Cardiac muscle cell (in vitro differentiated cells and primary cell): ENCODE measurements at regions not wholly inside any gene's neighbourhood (a gene's known extent, or its start where the extent isn't known, plus 50 kb on each side); places are given as distances from the start of the nearest gene placed in this dataset.

Experiments
- DNase-seq, 2 donors: peaks; one replicate each; pipeline versions ENCODE4 v3.0.0 to v3.0.0-alpha.2; 2010 to 2017; ENCODE audit warnings: low read depth in 1 of 2, low spot score in 1 of 2
- H3K27ac ChIP-seq: fragments of 200-600 bp; sonication (generic); 2 replicates; pipeline ENCODE4 v1.5.1; 2016
- H3K27me3 ChIP-seq: fragments of 200-600 bp; sonication (generic); 2 replicates; pipeline ENCODE4 v1.6.0; 2016; ENCODE audit warnings: control low read depth
- H3K36me3 ChIP-seq: fragments of 200-600 bp; sonication (generic); 2 replicates; pipeline ENCODE4 v1.5.1; 2016; ENCODE audit warnings: control low read depth
- H3K4me1 ChIP-seq: fragments of 200-600 bp; sonication (generic); 2 replicates; pipeline ENCODE4 v1.8.1; 2017; ENCODE audit warnings: low read depth, mild to moderate bottlenecking, mixed run types
- H3K4me3 ChIP-seq: fragments of 200-600 bp; sonication (generic); 2 replicates; pipeline ENCODE4 v1.5.1; 2016; ENCODE audit warnings: mild to moderate bottlenecking
- H3K9me3 ChIP-seq: fragments of 200-600 bp; sonication (generic); 2 replicates; pipeline ENCODE4 v1.5.1; 2017; ENCODE audit warnings: low read depth, mild to moderate bottlenecking, control low read depth
- CTCF ChIP-seq: IDR thresholded peaks from 2 replicates; pipeline ENCODE4 v1.5.1; 2012; ENCODE audit warnings: low read depth, mild to moderate bottlenecking, low read length

GRCh38 chr20:34181484-34181883 is 59.7 kb upstream of the ASIP start:
- no peaks in the 10 kb centered on the region for H3K36me3 ChIP-seq
- no peaks in the 10 kb centered on the region for H3K27me3 ChIP-seq
- peaks cover 8% of the 10 kb centered on the region for H3K4me1 ChIP-seq
- no peaks in the 10 kb centered on the region for H3K9me3 ChIP-seq
- DNase-seq: no peak
- TF ChIP-seq CTCF: no peak
- no peak overlapping the region for H3K27ac ChIP-seq
- no peak overlapping the region for H3K4me3 ChIP-seq

- H3K27ac ChIP-seq: no peak overlapping the region
- peaks cover 16% of the 10 kb centered on the region for H3K4me1 ChIP-seq
- H3K9me3 ChIP-seq: no peaks in the 10 kb centered on the region
- no peaks in the 10 kb centered on the region for H3K36me3 ChIP-seq
- H3K4me3 ChIP-seq: no peak overlapping the region
- peak in 1 of 2 donors; percentile 6 for DNase-seq
- H3K27me3 ChIP-seq: no peaks in the 10 kb centered on the region
- no peak for TF ChIP-seq CTCF
These were observed 55.2 kb upstream of the ASIP start for GRCh38 chr20:34185766-34186620.

GRCh38 chr20:34189572-34190163 is 51.6 kb upstream of the ASIP start:
- no peak overlapping the region for H3K4me3 ChIP-seq
- no peaks in the 10 kb centered on the region for H3K27me3 ChIP-seq
- H3K4me1 ChIP-seq: peaks cover 34% of the 10 kb centered on the region
- no peak for TF ChIP-seq CTCF
- H3K36me3 ChIP-seq: no peaks in the 10 kb centered on the region
- no peak for DNase-seq
- no peaks in the 10 kb centered on the region for H3K9me3 ChIP-seq
- H3K27ac ChIP-seq: no peak overlapping the region

GRCh38 chr20:34190262-34190661 is 51.0 kb upstream of the ASIP start:
- no peak for DNase-seq
- H3K9me3 ChIP-seq: no peaks in the 10 kb centered on the region
- no peak for TF ChIP-seq CTCF
- H3K27ac ChIP-seq: no peak overlapping the region
- no peak overlapping the region for H3K4me3 ChIP-seq
- peaks cover 40% of the 10 kb centered on the region for H3K4me1 ChIP-seq
- H3K36me3 ChIP-seq: no peaks in the 10 kb centered on the region
- H3K27me3 ChIP-seq: no peaks in the 10 kb centered on the region

- Histone ChIP-seq H3K27ac (no peak overlapping the region), H3K9me3 (no peaks in the 10 kb centered on the region), H3K27me3 (no peaks in the 10 kb centered on the region), H3K4me3 (no peak overlapping the region), H3K36me3 (no peaks in the 10 kb centered on the region), H3K4me1 (peaks cover 44% of the 10 kb centered on the region)
- TF ChIP-seq CTCF: peak; percentile 94
- peak; percentile 87 to 93 for DNase-seq
These were observed 50.5 kb upstream of the ASIP start for GRCh38 chr20:34190679-34191090.
